K562 (cell line): ENCODE measurements at regions not wholly inside any gene's neighbourhood (a gene's known extent, or its start where the extent isn't known, plus 50 kb on each side); places are given as distances from the start of the nearest gene placed in this dataset.

Experiments used
- ATAC-seq: fragments of 200-7000 bp; cut with Tn5 transposase; 3 replicates; pipeline ENCODE4 v1.9.1; 2020; ENCODE audit warnings: moderate library complexity
- BruUV-seq: library from RNA; stranded (reverse); fragments of 400-500 nt; replicated peaks from 2 replicates; lab custom pipeline; 2021; lab: Mats Ljungman, UMichigan
- CTCF ChIA-PET: fragments of 300-600 bp; formaldehyde crosslinking; extraction: SDS; loops from one replicate; lab custom pipeline; 2021; ENCODE audit warnings: low intra/inter-chr PET ratio; lab: Yijun Ruan, JAX
- POLR2A ChIA-PET: fragments of 300-600, 350-650 bp; sonication (Branson Sonifier 250); formaldehyde crosslinking; extraction: SDS; loops from one replicate; lab custom pipeline; 2021; ENCODE audit warnings: antibody characterized with exemption, inconsistent platforms; lab: Yijun Ruan, JAX
- DNase-seq, 4 experiments: peaks; one replicate each; pipeline versions ENCODE4 v3.0.0 to v3.0.0-alpha.2; 2011 to 2018; ENCODE audit warnings: low spot score in 3 of 4, mixed read lengths in 3 of 4; ENCODE audit errors: extremely low read depth in 1 of 4
- FAIRE-seq: peaks from 2 replicates; lab custom pipeline; 2011; peaks lifted over from hg19 to GRCh38; lab: Jason Lieb, UNC
- H2AFZ ChIP-seq: 2 replicates; pipeline ENCODE4 v1.6.0; 2011; ENCODE audit warnings: low read depth, low read length, control low read depth, inconsistent platforms
- H3K27ac ChIP-seq: fragments of 200-600 bp; 3 replicates; pipeline ENCODE4 v1.8.0; 2011; ENCODE audit warnings: low read depth, mild to moderate bottlenecking, control low read depth, inconsistent platforms, low read length, moderate library complexity, mixed read lengths; ENCODE audit errors: extremely low read depth
- H3K27me3 ChIP-seq, 2 experiments: fragments of 300-600 bp in 1 of 2; 2 replicates in 1 of 2; 3 replicates in 1 of 2; pipeline versions ENCODE4 v1.6.0 to v1.8.0; 2011; ENCODE audit warnings: inconsistent platforms in 2 of 2, low read length in 2 of 2, mild to moderate bottlenecking in 1 of 2, mixed read lengths in 1 of 2, moderate library complexity in 1 of 2; ENCODE audit not compliant: control insufficient read depth in 2 of 2, insufficient read depth in 2 of 2
- H3K36me3 ChIP-seq: fragments of 300-600 bp; 3 replicates; pipeline ENCODE4 v1.8.0; 2011; ENCODE audit warnings: mild to moderate bottlenecking, low read length, inconsistent platforms; ENCODE audit not compliant: control insufficient read depth, insufficient read depth
- H3K4me1 ChIP-seq, 2 experiments: fragments of 200-600 bp in 1 of 2; replicated peaks in 1 of 2; 2 replicates in 1 of 2; 3 replicates in 1 of 2; pipeline versions ENCODE4 v1.5.1 to v1.8.0; 2011; ENCODE audit warnings: inconsistent platforms in 2 of 2, low read length in 2 of 2, mild to moderate bottlenecking in 1 of 2, mixed read lengths in 1 of 2, moderate library complexity in 1 of 2; ENCODE audit not compliant: control insufficient read depth in 2 of 2, insufficient read depth in 2 of 2
- H3K4me2 ChIP-seq: 2 replicates; pipeline ENCODE4 v1.6.1; 2011; ENCODE audit warnings: low read length, control low read depth, inconsistent platforms, mixed read lengths; ENCODE audit not compliant: insufficient read depth
- H3K4me3 ChIP-seq: fragments of 200-600 bp; sonication (generic), shearing (Covaris generic); 2 replicates; pipeline ENCODE4 v1.5.1; 2016; ENCODE audit warnings: control low read depth, inconsistent platforms
- H3K79me2 ChIP-seq: fragments of 200-600 bp; 3 replicates; pipeline ENCODE4 v1.8.0; 2011; ENCODE audit warnings: low read length, inconsistent platforms; ENCODE audit not compliant: control insufficient read depth, insufficient read depth
- H3K9ac ChIP-seq, 2 experiments: 2 replicates each; pipeline versions ENCODE4 v1.6.0 to v1.6.1; 2011; ENCODE audit warnings: low read depth in 2 of 2, low read length in 2 of 2, control low read depth in 1 of 2, inconsistent platforms in 1 of 2, mild to moderate bottlenecking in 1 of 2, mixed read lengths in 1 of 2; ENCODE audit not compliant: insufficient read depth in 1 of 2
- H3K9me1 ChIP-seq: one replicate; pipeline ENCODE4 v1.6.0; 2011; ENCODE audit warnings: inconsistent platforms, mild to moderate bottlenecking, low read length, moderate library complexity; ENCODE audit not compliant: control insufficient read depth, insufficient read depth
- H3K9me3 ChIP-seq: replicated peaks from 2 replicates; pipeline ENCODE4 v1.5.1; 2011; ENCODE audit warnings: low read depth, low read length, inconsistent platforms; ENCODE audit not compliant: control insufficient read depth, insufficient read depth
- H4K20me1 ChIP-seq: replicated peaks from 2 replicates; pipeline ENCODE4 v1.6.1; 2011; ENCODE audit warnings: low read length, inconsistent platforms, mixed read lengths; ENCODE audit not compliant: control insufficient read depth, insufficient read depth
- ARID2 ChIP-seq: fragments of 450-650 bp; IDR thresholded peaks from 2 replicates; pipeline ENCODE4 v1.6.1; 2017; ENCODE audit warnings: antibody characterized with exemption, mild to moderate bottlenecking
- ASH1L ChIP-seq: fragments of 450-650 bp; IDR thresholded peaks from 2 replicates; pipeline ENCODE4 v1.6.1; 2018; ENCODE audit warnings: borderline replicate concordance, mild to moderate bottlenecking, low read depth; ENCODE audit not compliant: partially characterized antibody
- CREB5 ChIP-seq: fragments of 250-450 bp; sonication (Bioruptor Pico); IDR thresholded peaks from 2 replicates; pipeline ENCODE4 v1.5.0; 2020; ENCODE audit warnings: mild to moderate bottlenecking
- DACH1 ChIP-seq: fragments of 450-650 bp; IDR thresholded peaks from 2 replicates; pipeline ENCODE4 v1.6.1; 2018; ENCODE audit not compliant: partially characterized antibody
- HOMEZ ChIP-seq: fragments of 250-450 bp; sonication (Bioruptor Pico); IDR thresholded peaks from 2 replicates; pipeline ENCODE4 v1.4.0; 2020; ENCODE audit warnings: mild to moderate bottlenecking, moderate library complexity
- JUND ChIP-seq, 2 experiments: IDR thresholded peaks; 2 replicates in 1 of 2; 3 replicates in 1 of 2; pipeline ENCODE4 v1.6.1; 2011; ENCODE audit warnings: borderline replicate concordance in 2 of 2, low read depth in 2 of 2, low read length in 2 of 2, improper control_type of control experiment in 1 of 2, missing biosample characterization in 1 of 2, missing genetic modification characterization in 1 of 2, missing genetic modification reagents in 1 of 2
- KLF13 ChIP-seq: fragments of 450-650 bp; IDR thresholded peaks from 2 replicates; pipeline ENCODE4 v1.6.1; 2016; ENCODE audit warnings: missing genetic modification characterization, low read depth, mild to moderate bottlenecking, missing compliant biosample characterization, moderate library complexity, borderline replicate concordance
- LARP7 ChIP-seq: fragments of 450-650 bp; IDR thresholded peaks from 2 replicates; pipeline ENCODE4 v1.6.1; 2016
- LCOR ChIP-seq: sonication (generic); formaldehyde crosslinking; IDR thresholded peaks from 2 replicates; pipeline ENCODE4 v1.8.0; 2022; ENCODE audit warnings: mild to moderate bottlenecking, missing genetic modification reagents
- MECOM ChIP-seq: fragments of 250-450 bp; sonication (Bioruptor Pico); IDR thresholded peaks from 2 replicates; pipeline ENCODE4 v1.8.0; 2022; ENCODE audit warnings: inconsistent platforms
- PYGO2 ChIP-seq: fragments of 450-650 bp; IDR thresholded peaks from 2 replicates; pipeline ENCODE4 v1.6.1; 2016; ENCODE audit warnings: mild to moderate bottlenecking, missing genetic modification characterization, moderate library complexity, missing compliant biosample characterization
- VEZF1 ChIP-seq: fragments of 200-800 bp; sonication (Bioruptor generic); IDR thresholded peaks from 2 replicates; pipeline ENCODE4 v1.6.1; 2017; ENCODE audit warnings: missing genetic modification characterization, missing compliant biosample characterization
- ZFP36 ChIP-seq: fragments of 150-350 bp; IDR thresholded peaks from 2 replicates; pipeline ENCODE4 v1.6.1; 2018; ENCODE audit warnings: low read length, low read depth; ENCODE audit not compliant: partially characterized antibody
- ZNF134 ChIP-seq: fragments of 250-450 bp; sonication (Bioruptor Pico); conservative IDR thresholded peaks from 2 replicates; pipeline ENCODE4 v1.4.0; 2020
- ZNF354B ChIP-seq: fragments of 250-450 bp; sonication (Bioruptor Pico); IDR thresholded peaks from 2 replicates; pipeline ENCODE4 v1.4.0; 2020
- ZNF444 ChIP-seq: fragments of 250-450 bp; sonication (Bioruptor Pico); IDR thresholded peaks from 2 replicates; pipeline ENCODE4 v1.4.0; 2020; ENCODE audit warnings: mild to moderate bottlenecking, moderate library complexity
- ZNF512 ChIP-seq: IDR thresholded peaks from 2 replicates; pipeline ENCODE4 v1.6.1; 2016; ENCODE audit warnings: missing genetic modification characterization, missing compliant biosample characterization
- ZNF695 ChIP-seq: fragments of 450-650 bp; formaldehyde crosslinking; IDR thresholded peaks from 2 replicates; pipeline ENCODE4 v1.4.0; 2020; ENCODE audit warnings: mild to moderate bottlenecking, moderate library complexity
- WGBS: fragments of 100-300 bp; shearing (Covaris generic); methylation state at CpG from one replicate; pipeline ENCODE4 v1.1.6; 2016; ENCODE audit warnings: low coverage, mixed read lengths; ENCODE audit not compliant: insufficient coverage; ENCODE audit errors: missing lambda C conversion rate; 5-methylcytosine and 5-hydroxymethylcytosine counted together
- in situ Hi-C: fragments of 300-500 bp; cut with MboI; formaldehyde crosslinking; loops from 4 replicates; pipeline ENCODE4 v1.15.0; 2018; ENCODE audit warnings: inconsistent platforms, mixed read lengths
- intact Hi-C: fragments of 100-400 bp; cut with micrococcal nuclease; formaldehyde crosslinking; loops from 2 replicates; pipeline ENCODE4 v1.14.2; 2022

- ATAC-seq: no peak
- ChIA-PET CTCF (no interaction called here), POLR2A (no interaction called here)
- Histone ChIP-seq H3K36me3 (no peaks in the 10 kb centered on the region), H3K27ac (no peak overlapping the region), H2AFZ (no peak overlapping the region), H3K4me1 (no peaks in the 10 kb centered on the region), H3K9me3 (no peaks in the 10 kb centered on the region), H3K4me2 (no peak overlapping the region), H3K9ac (no peak overlapping the region), H3K9me1 (no peaks in the 10 kb centered on the region), H3K27me3 (no peaks in the 10 kb centered on the region), H4K20me1 (no peaks in the 10 kb centered on the region), H3K4me3 (no peak overlapping the region), H3K79me2 (no peaks in the 10 kb centered on the region)
- no TSS peak for BruUV-seq
- FAIRE-seq: no peak
- DNase-seq: no peak
- 0% methylated on average over 2 of the region's 2 CpGs for whole genome bisulfite sequencing
- intact Hi-C loops: no loop called here
- TF ChIP-seq ZNF134 (CRISPR knock-in tag) (no peak), ZNF512 (tag) (no peak), ZFP36 (no peak), ARID2 (no peak), CREB5 (CRISPR knock-in tag) (no peak), VEZF1 (CRISPR knock-in tag) (no peak), HOMEZ (CRISPR knock-in tag) (no peak), ZNF444 (CRISPR knock-in tag) (no peak), ZNF354B (CRISPR knock-in tag) (no peak), ASH1L (no peak), LCOR (CRISPR knock-in tag) (no peak), ZNF695 (no peak), LARP7 (no peak), MECOM (CRISPR knock-in tag) (no peak), KLF13 (no peak), DACH1 (no peak), PYGO2 (no peak), JUND (IDR thresholded peaks at IDR 0.05; ENCODE audit: borderline replicate concordance, low read depth, low read length) (no peak), JUND (tag; IDR thresholded peaks at IDR 0.05; ENCODE audit: borderline replicate concordance, low read depth, low read length) (no peak)
- in situ Hi-C loops: no loop called here
Observed at GRCh38 chr13:79190932-79191331, 215.1 kb downstream of the RBM26 start.
